ENCODE measurements at regions not wholly inside any gene's neighbourhood (a gene's known extent, or its start where the extent isn't known, plus 50 kb on each side); places are given as distances from the start of the nearest gene placed in this dataset.

GRCh38 chr2:160868891-160869290 lies 291.3 kb upstream of the TANK start:
- DNase-seq = no peak
- Histone ChIP-seq H3K4me1 (no peaks in the 10 kb centered on the region), H3K9me3 (no peaks in the 10 kb centered on the region), H3K36me3 (no peaks in the 10 kb centered on the region), H3K4me3 (ENCODE audit: low read depth, low read length) (no peak overlapping the region), H3K27me3 (no peaks in the 10 kb centered on the region)
- TF ChIP-seq CTCF (IDR thresholded peaks at IDR 0.05; ENCODE audit: low read depth, low read length) = no peak

GRCh38 chr2:160869411-160869810 lies 290.8 kb upstream of the TANK start:
- Histone ChIP-seq H3K27me3 (no peaks in the 10 kb centered on the region), H3K4me3 (ENCODE audit: low read depth, low read length) (no peak overlapping the region), H3K4me1 (no peaks in the 10 kb centered on the region), H3K36me3 (no peaks in the 10 kb centered on the region), H3K9me3 (no peaks in the 10 kb centered on the region)
- TF ChIP-seq CTCF (IDR thresholded peaks at IDR 0.05; ENCODE audit: low read depth, low read length) = no peak
- DNase-seq = no peak

GRCh38 chr2:160870729-160871465 lies 289.3 kb upstream of the TANK start:
- no peaks in the 10 kb centered on the region for H3K4me1 ChIP-seq
- DNase-seq = no peak
- no peak for TF ChIP-seq CTCF (IDR thresholded peaks at IDR 0.05; ENCODE audit: low read depth, low read length)

GRCh38 chr2:160871953-160872352 lies 288.3 kb upstream of the TANK start:
- DNase-seq = no peak
- no peaks in the 10 kb centered on the region for H3K27me3 ChIP-seq
- no peaks in the 10 kb centered on the region for H3K36me3 ChIP-seq
- no peak overlapping the region for H3K4me3 ChIP-seq (ENCODE audit: low read depth, low read length)
- H3K4me1 ChIP-seq = no peaks in the 10 kb centered on the region
- H3K9me3 ChIP-seq = no peaks in the 10 kb centered on the region
- TF ChIP-seq CTCF (IDR thresholded peaks at IDR 0.05; ENCODE audit: low read depth, low read length) = no peak

More at GRCh38 chr2:160870729-160871465, 289.3 kb upstream of the TANK start:
- H3K9me3 ChIP-seq = no peaks in the 10 kb centered on the region
- no peaks in the 10 kb centered on the region for H3K36me3 ChIP-seq
- H3K27me3 ChIP-seq = no peaks in the 10 kb centered on the region
- no peak overlapping the region for H3K4me3 ChIP-seq (ENCODE audit: low read depth, low read length)

DNA sequence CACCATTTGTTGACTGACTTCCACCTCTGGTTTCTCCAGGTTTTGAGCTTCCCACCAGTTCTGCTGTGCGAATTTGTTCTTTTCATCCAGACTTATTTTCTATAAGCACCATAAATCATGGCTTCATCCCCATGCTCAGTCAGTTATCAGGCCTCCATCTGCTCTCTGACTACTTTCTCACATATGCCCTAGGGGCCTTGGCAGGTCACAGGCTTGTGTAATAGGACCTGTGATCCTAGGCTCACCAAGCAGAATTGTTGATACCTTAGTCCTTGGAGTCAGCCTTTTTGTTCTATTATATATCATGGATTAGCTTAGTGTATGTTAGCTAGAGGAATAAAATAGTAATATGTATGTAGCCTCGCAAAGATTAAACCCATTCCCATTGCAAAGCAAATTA lies 284.2 kb upstream of the TANK start:
- Histone ChIP-seq H3K9me3 (no peaks in the 10 kb centered on the region), H3K4me3 (ENCODE audit: low read depth, low read length) (no peak overlapping the region), H3K36me3 (no peaks in the 10 kb centered on the region), H3K27me3 (no peaks in the 10 kb centered on the region), H3K4me1 (no peaks in the 10 kb centered on the region)
- peak; percentile 36 for DNase-seq
- no peak for TF ChIP-seq CTCF (IDR thresholded peaks at IDR 0.05; ENCODE audit: low read depth, low read length)

DNA sequence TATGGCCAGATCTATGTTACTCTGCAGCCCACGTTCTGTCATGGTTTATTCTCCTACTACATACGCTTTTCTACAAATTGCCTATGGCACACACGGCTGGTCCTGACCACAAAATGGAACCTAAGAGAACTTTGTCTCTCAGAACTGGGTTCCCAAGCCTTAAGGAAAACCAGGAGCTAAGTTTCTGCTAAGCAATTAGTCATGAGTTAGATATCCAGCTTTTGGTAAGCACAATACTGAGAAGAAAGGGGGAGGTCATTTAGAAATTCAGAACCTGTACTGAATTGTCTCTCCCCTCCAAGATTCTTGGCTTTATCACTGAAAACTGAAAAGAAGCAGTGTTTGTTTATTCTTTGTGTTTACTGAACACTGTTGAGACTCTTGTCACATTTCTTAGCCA lies 283.5 kb upstream of the TANK start:
- TF ChIP-seq CTCF (IDR thresholded peaks at IDR 0.05; ENCODE audit: low read depth, low read length) = no peak
- Histone ChIP-seq H3K9me3 (no peaks in the 10 kb centered on the region), H3K36me3 (no peaks in the 10 kb centered on the region), H3K4me1 (no peaks in the 10 kb centered on the region), H3K4me3 (ENCODE audit: low read depth, low read length) (no peak overlapping the region), H3K27me3 (no peaks in the 10 kb centered on the region)
- DNase-seq = no peak

Measured in BE2C (cell line).